Activated CD8-positive, alpha-beta T cell treated with anti-CD3 and anti-CD28 coated beads for 36 hours (primary cell): ENCODE measurements at regions not wholly inside any gene's neighbourhood (a gene's known extent, or its start where the extent isn't known, plus 50 kb on each side); places are given as distances from the start of the nearest gene placed in this dataset.

Experiments used
- ATAC-seq: fragments of 200-7000 bp; cut with Tn5 transposase; one replicate; pipeline ENCODE4 v1.10.0; 2021; ENCODE audit warnings: mild to moderate bottlenecking, moderate library complexity
- CTCF ChIA-PET: fragments of 350-600 bp; sonication (Branson Sonifier 250); formaldehyde crosslinking; loops from one replicate; lab custom pipeline; 2021; ENCODE audit warnings: antibody characterized with exemption; lab: Charles Lee
- POLR2A ChIA-PET: fragments of 350-600 bp; sonication (Branson Sonifier 250); formaldehyde crosslinking; loops from one replicate; lab custom pipeline; 2021; ENCODE audit warnings: antibody characterized with exemption; lab: Charles Lee
- DNase-seq: peaks from one replicate; pipeline ENCODE4 v3.0.0-alpha.2; 2020
- H3K27ac Mint-ChIP-seq: one replicate; pipeline ENCODE4 v1.8.0; 2021; ENCODE audit warnings: mild to moderate bottlenecking, mixed read lengths
- H3K27me3 Mint-ChIP-seq: one replicate; pipeline ENCODE4 v1.8.0; 2021; ENCODE audit warnings: mixed read lengths
- H3K36me3 Mint-ChIP-seq: one replicate; pipeline ENCODE4 v1.8.0; 2021; ENCODE audit warnings: low read depth, mixed read lengths
- H3K4me1 Mint-ChIP-seq: one replicate; pipeline ENCODE4 v1.8.0; 2021; ENCODE audit warnings: low read depth, mixed read lengths
- H3K4me3 Mint-ChIP-seq: one replicate; pipeline ENCODE4 v1.8.0; 2021; ENCODE audit warnings: mild to moderate bottlenecking, moderate library complexity, mixed read lengths
- H3K9me3 Mint-ChIP-seq: one replicate; pipeline ENCODE4 v1.8.0; 2021; ENCODE audit warnings: mixed read lengths
- CTCF ChIP-seq: fragments of 200-600 bp; IDR thresholded peaks from one replicate; pipeline ENCODE4 v1.8.0; 2022; ENCODE audit warnings: antibody characterized with exemption, mild to moderate bottlenecking
- intact Hi-C: fragments of 100-400 bp; cut with micrococcal nuclease; formaldehyde crosslinking; loops from one replicate; pipeline ENCODE4 v1.10.0; 2022

- intact Hi-C loops = no loop called here
- no peaks in the 10 kb centered on the region for H3K9me3 Mint-ChIP-seq
- no peak for TF ChIP-seq CTCF
- no peak for ATAC-seq
- H3K4me1 Mint-ChIP-seq = peaks cover 20% of the 10 kb centered on the region
- H3K27ac Mint-ChIP-seq = no peak overlapping the region
- CTCF ChIA-PET = no interaction called here
- H3K27me3 Mint-ChIP-seq = peaks cover 7% of the 10 kb centered on the region
- no peaks in the 10 kb centered on the region for H3K36me3 Mint-ChIP-seq
- POLR2A ChIA-PET = no interaction called here
- DNase-seq = no peak
- no peak overlapping the region for H3K4me3 Mint-ChIP-seq
Measured at GRCh38 chr10:3474266-3474665, 301.7 kb upstream of the PITRM1 start.

- POLR2A ChIA-PET = no interaction called here
- Mint-ChIP-seq H3K27ac (no peak overlapping the region), H3K4me3 (no peak overlapping the region), H3K27me3 (peaks cover 7% of the 10 kb centered on the region), H3K9me3 (no peaks in the 10 kb centered on the region), H3K36me3 (no peaks in the 10 kb centered on the region), H3K4me1 (peaks cover 30% of the 10 kb centered on the region)
- DNase-seq (peak; percentile 52), ATAC-seq (peak; percentile 43)
- TF ChIP-seq CTCF = no peak
- CTCF ChIA-PET = no interaction called here
- intact Hi-C loops = no loop called here
Measured at GRCh38 chr10:3473271-3473670, 300.7 kb upstream of the PITRM1 start.

GRCh38 chr10:3472287-3473051 lies 299.9 kb upstream of the PITRM1 start:
- Mint-ChIP-seq H3K4me1 (peaks cover 33% of the 10 kb centered on the region), H3K27me3 (peaks cover 7% of the 10 kb centered on the region), H3K4me3 (peak overlapping the region; percentile 59), H3K36me3 (no peaks in the 10 kb centered on the region), H3K27ac (peak overlapping the region; percentile 19), H3K9me3 (no peaks in the 10 kb centered on the region)
- CTCF ChIA-PET = interaction anchor here (0.9 kb wide), 1 partner anchor 10 kb away, joined by 3 read pairs; no protein-coding TSS in a partner anchor
- no peak for TF ChIP-seq CTCF
- ATAC-seq (no peak), DNase-seq (no peak)
- POLR2A ChIA-PET = interaction anchor here (0.5 kb wide), 1 partner anchor 62 kb away, joined by 3 read pairs; no protein-coding TSS in a partner anchor
- intact Hi-C loops = no loop called here

GRCh38 chr10:3471927-3472286 lies 299.3 kb upstream of the PITRM1 start:
- Mint-ChIP-seq H3K9me3 (no peaks in the 10 kb centered on the region), H3K36me3 (no peaks in the 10 kb centered on the region), H3K27me3 (peaks cover 7% of the 10 kb centered on the region), H3K4me1 (peaks cover 35% of the 10 kb centered on the region), H3K4me3 (peak overlapping the region; percentile 59), H3K27ac (no peak overlapping the region)
- DNase-seq (no peak), ATAC-seq (no peak)
- intact Hi-C loops = no loop called here
- ChIA-PET POLR2A (interaction anchor here (0.5 kb wide), 1 partner anchor 62 kb away, joined by 3 read pairs; no protein-coding TSS in a partner anchor), CTCF (interaction anchor here (0.9 kb wide), 1 partner anchor 10 kb away, joined by 3 read pairs; no protein-coding TSS in a partner anchor)
- no peak for TF ChIP-seq CTCF

GRCh38 chr10:3471472-3471871 lies 298.9 kb upstream of the PITRM1 start:
- Mint-ChIP-seq H3K4me1 (peaks cover 35% of the 10 kb centered on the region), H3K4me3 (no peak overlapping the region), H3K27me3 (peaks cover 9% of the 10 kb centered on the region), H3K36me3 (no peaks in the 10 kb centered on the region), H3K27ac (no peak overlapping the region), H3K9me3 (no peaks in the 10 kb centered on the region)
- POLR2A ChIA-PET = no interaction called here
- DNase-seq (no peak), ATAC-seq (no peak)
- intact Hi-C loops = no loop called here
- CTCF ChIA-PET = no interaction called here
- no peak for TF ChIP-seq CTCF
